WTC11 (cell line): ENCODE measurements at regions not wholly inside any gene's neighbourhood (a gene's known extent, or its start where the extent isn't known, plus 50 kb on each side); places are given as distances from the start of the nearest gene placed in this dataset.

ENCODE experiments used
- ATAC-seq: fragments of 200-7000 bp; cut with Tn5 transposase; 2 replicates; pipeline ENCODE4 v1.10.0; 2021; ENCODE audit warnings: mild to moderate bottlenecking, moderate library complexity
- CTCF ChIA-PET: fragments of 300-600 bp; sonication (Branson Sonifier 250); formaldehyde crosslinking; loops from one replicate; lab custom pipeline; 2021; ENCODE audit warnings: antibody characterized with exemption; lab: Charles Lee
- POLR2A ChIA-PET: fragments of 350-600 bp; sonication (Branson Sonifier 250); formaldehyde crosslinking; loops from one replicate; lab custom pipeline; 2021; ENCODE audit warnings: antibody characterized with exemption; lab: Charles Lee
- DNase-seq: peaks from one replicate; pipeline ENCODE4 v3.0.0; 2021; ENCODE audit warnings: low spot score
- H3K27ac Mint-ChIP-seq: 2 replicates; pipeline ENCODE4 v1.8.0; 2021; ENCODE audit warnings: mixed read lengths
- H3K27me3 Mint-ChIP-seq: 2 replicates; pipeline ENCODE4 v1.8.0; 2021; ENCODE audit warnings: low read depth, mild to moderate bottlenecking, moderate library complexity, mixed read lengths
- H3K36me3 Mint-ChIP-seq: 2 replicates; pipeline ENCODE4 v1.8.0; 2021; ENCODE audit warnings: mixed read lengths
- H3K4me1 Mint-ChIP-seq: 2 replicates; pipeline ENCODE4 v1.8.0; 2022; ENCODE audit warnings: mixed read lengths
- H3K4me3 Mint-ChIP-seq: 2 replicates; pipeline ENCODE4 v1.8.0; 2021; ENCODE audit warnings: mild to moderate bottlenecking, moderate library complexity, mixed read lengths
- H3K9me3 Mint-ChIP-seq: 2 replicates; pipeline ENCODE4 v1.8.0; 2021; ENCODE audit warnings: mixed read lengths
- CDX4 ChIP-seq: fragments of 250-450 bp; sonication (Bioruptor Pico); IDR thresholded peaks from 2 replicates; pipeline ENCODE4 v1.9.0; 2021; ENCODE audit warnings: moderate library complexity, mild to moderate bottlenecking, inconsistent platforms, borderline replicate concordance
- CREB1 ChIP-seq: sonication (generic); formaldehyde crosslinking; IDR thresholded peaks from 2 replicates; pipeline ENCODE4 v1.8.0; 2023; ENCODE audit warnings: mild to moderate bottlenecking, missing genetic modification reagents
- CREM ChIP-seq: sonication (generic); formaldehyde crosslinking; IDR thresholded peaks from 2 replicates; pipeline ENCODE4 v1.8.1; 2022; ENCODE audit warnings: mild to moderate bottlenecking, missing genetic modification reagents, moderate library complexity
- E2F5 ChIP-seq: sonication (generic); formaldehyde crosslinking; IDR thresholded peaks from 2 replicates; pipeline ENCODE4 v1.8.1; 2022; ENCODE audit warnings: mild to moderate bottlenecking, moderate library complexity, missing genetic modification reagents
- FOXP1 ChIP-seq: sonication (generic); formaldehyde crosslinking; IDR thresholded peaks from 2 replicates; pipeline ENCODE4 v1.8.0; 2022; ENCODE audit warnings: missing genetic modification reagents, mild to moderate bottlenecking, moderate library complexity, borderline replicate concordance
- IRF2 ChIP-seq: sonication (generic); formaldehyde crosslinking; IDR thresholded peaks from 2 replicates; pipeline ENCODE4 v1.8.0; 2022; ENCODE audit warnings: low read depth, missing genetic modification reagents, borderline replicate concordance
- JAZF1 ChIP-seq: fragments of 250-450 bp; sonication (Bioruptor Pico); IDR thresholded peaks from 2 replicates; pipeline ENCODE4 v1.9.0; 2021; ENCODE audit warnings: moderate library complexity, mild to moderate bottlenecking, inconsistent platforms
- MXD4 ChIP-seq: fragments of 250-450 bp; sonication (Bioruptor Pico); IDR thresholded peaks from 2 replicates; pipeline ENCODE4 v1.8.0; 2021; ENCODE audit warnings: mild to moderate bottlenecking, moderate library complexity, borderline replicate concordance
- PRDM15 ChIP-seq: sonication (generic); formaldehyde crosslinking; IDR thresholded peaks from 2 replicates; pipeline ENCODE4 v1.8.0; 2022; ENCODE audit warnings: missing genetic modification reagents
- PREB ChIP-seq: sonication (generic); formaldehyde crosslinking; IDR thresholded peaks from 2 replicates; pipeline ENCODE4 v1.8.1; 2022; ENCODE audit warnings: mild to moderate bottlenecking, missing genetic modification reagents, moderate library complexity, borderline replicate concordance
- RELA ChIP-seq: sonication (generic); formaldehyde crosslinking; IDR thresholded peaks from 2 replicates; pipeline ENCODE4 v1.8.1; 2022; ENCODE audit warnings: missing genetic modification reagents, mild to moderate bottlenecking, borderline replicate concordance
- SMAD3 ChIP-seq: sonication (generic); formaldehyde crosslinking; IDR thresholded peaks from 2 replicates; pipeline ENCODE4 v1.8.0; 2022; ENCODE audit warnings: missing genetic modification reagents, mild to moderate bottlenecking, borderline replicate concordance
- SP1 ChIP-seq: sonication (generic); formaldehyde crosslinking; conservative IDR thresholded peaks from 2 replicates; pipeline ENCODE4 v1.8.1; 2022; ENCODE audit warnings: missing genetic modification reagents
- TCF7 ChIP-seq: sonication (generic); formaldehyde crosslinking; IDR thresholded peaks from 2 replicates; pipeline ENCODE4 v1.8.0; 2022; ENCODE audit warnings: mild to moderate bottlenecking, low read depth, missing genetic modification reagents, moderate library complexity
- TEAD1 ChIP-seq: sonication (generic); formaldehyde crosslinking; IDR thresholded peaks from 2 replicates; pipeline ENCODE4 v1.8.0; 2022; ENCODE audit warnings: mild to moderate bottlenecking, missing genetic modification reagents
- TP53 ChIP-seq: sonication (generic); formaldehyde crosslinking; IDR thresholded peaks from 2 replicates; pipeline ENCODE4 v1.8.1; 2023; ENCODE audit warnings: mild to moderate bottlenecking, missing genetic modification reagents
- ZNF121 ChIP-seq: sonication (generic); formaldehyde crosslinking; IDR thresholded peaks from 2 replicates; pipeline ENCODE4 v1.8.0; 2023; ENCODE audit warnings: missing genetic modification reagents
- ZNF138 ChIP-seq: sonication (generic); formaldehyde crosslinking; conservative IDR thresholded peaks from 2 replicates; pipeline ENCODE4 v1.8.1; 2022; ENCODE audit warnings: mild to moderate bottlenecking, moderate library complexity, missing genetic modification reagents
- ZNF219 ChIP-seq: sonication (generic); formaldehyde crosslinking; IDR thresholded peaks from 2 replicates; pipeline ENCODE4 v1.8.0; 2023; ENCODE audit warnings: missing genetic modification reagents, mild to moderate bottlenecking, borderline replicate concordance
- ZNF416 ChIP-seq: fragments of 250-450 bp; sonication (Bioruptor Pico); IDR thresholded peaks from 2 replicates; pipeline ENCODE4 v1.9.0; 2021; ENCODE audit warnings: mild to moderate bottlenecking, inconsistent platforms
- ZNF512 ChIP-seq: sonication (generic); formaldehyde crosslinking; IDR thresholded peaks from 2 replicates; pipeline ENCODE4 v1.8.1; 2022; ENCODE audit warnings: missing genetic modification reagents, borderline replicate concordance
- ZNF671 ChIP-seq: fragments of 250-450 bp; sonication (Bioruptor Pico); IDR thresholded peaks from 2 replicates; pipeline ENCODE4 v1.8.0; 2021; ENCODE audit warnings: mild to moderate bottlenecking

- TF ChIP-seq MXD4 (CRISPR knock-in tag) (no peak), CDX4 (no peak), CREM (CRISPR knock-in tag) (no peak), ZNF138 (CRISPR knock-in tag) (no peak), TCF7 (CRISPR knock-in tag) (no peak)
Observed at GRCh38 chr14:30251017-30251416, 307.9 kb upstream of the G2E3 start (continued).

- peaks cover 10% of the 10 kb centered on the region for H3K36me3 Mint-ChIP-seq
- CTCF ChIA-PET: interaction anchor here (2.2 kb wide), 1 partner anchor 19 kb away, joined by 10 read pairs; no protein-coding TSS in a partner anchor
- peaks cover 20% of the 10 kb centered on the region for H3K4me1 Mint-ChIP-seq
- ATAC-seq (no peak), DNase-seq (no peak)
- POLR2A ChIA-PET: no interaction called here
- no peaks in the 10 kb centered on the region for H3K27me3 Mint-ChIP-seq
- H3K27ac Mint-ChIP-seq: no peak overlapping the region
- TF ChIP-seq SMAD3 (CRISPR knock-in tag) (no peak), MXD4 (CRISPR knock-in tag) (no peak), JAZF1 (CRISPR knock-in tag) (no peak), SP1 (CRISPR knock-in tag) (no peak), ZNF416 (CRISPR knock-in tag) (no peak), TEAD1 (no peak), PRDM15 (CRISPR knock-in tag) (no peak), ZNF219 (CRISPR knock-in tag) (no peak), RELA (CRISPR knock-in tag) (no peak), ZNF671 (CRISPR knock-in tag) (no peak), TP53 (CRISPR knock-in tag) (no peak), IRF2 (CRISPR knock-in tag) (no peak), E2F5 (CRISPR knock-in tag) (no peak), PREB (CRISPR knock-in tag) (no peak), ZNF121 (CRISPR knock-in tag) (no peak), FOXP1 (CRISPR knock-in tag) (no peak), ZNF512 (CRISPR knock-in tag) (no peak), CREB1 (CRISPR knock-in tag) (no peak), ZNF138 (CRISPR knock-in tag) (no peak)
- no peak overlapping the region for H3K4me3 Mint-ChIP-seq
- H3K9me3 Mint-ChIP-seq: peaks cover 22% of the 10 kb centered on the region
Observed at GRCh38 chr14:30251557-30252100, 307.3 kb upstream of the G2E3 start.
